ENCODE measurements at regions not wholly inside any gene's neighbourhood (a gene's known extent, or its start where the extent isn't known, plus 50 kb on each side); places are given as distances from the start of the nearest gene placed in this dataset.
A peak's percentile ranks its signal among the peaks of the same experiment; 100 is the strongest.

GRCh38 chr1:58911841-58912499 lies 128.1 kb upstream of the JUN start:
- DNase-seq (ENCODE audit: low spot score), result no peak

GRCh38 chr1:58914925-58915324 lies 131.1 kb upstream of the JUN start:
- no peak for DNase-seq (ENCODE audit: low spot score)

DNA sequence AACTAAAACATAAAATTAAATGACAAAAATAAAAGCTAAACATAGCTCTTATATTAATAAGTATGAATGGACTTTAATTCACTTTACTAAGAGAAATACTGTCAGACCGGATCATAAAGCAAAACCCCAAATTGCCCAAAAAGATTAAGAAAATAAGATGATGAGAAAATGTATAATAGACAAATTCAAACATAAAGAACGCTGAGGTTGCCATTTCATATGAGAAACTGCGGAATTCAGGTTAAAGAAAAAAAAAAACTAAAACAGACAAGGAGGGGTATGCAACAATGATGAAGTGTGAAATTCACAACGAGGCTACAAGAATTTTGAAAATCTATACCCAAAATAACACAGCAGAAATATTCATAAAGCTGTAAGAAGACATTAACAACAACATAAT lies 133.6 kb upstream of the JUN start:
- no peak for DNase-seq (ENCODE audit: low spot score)

DNA sequence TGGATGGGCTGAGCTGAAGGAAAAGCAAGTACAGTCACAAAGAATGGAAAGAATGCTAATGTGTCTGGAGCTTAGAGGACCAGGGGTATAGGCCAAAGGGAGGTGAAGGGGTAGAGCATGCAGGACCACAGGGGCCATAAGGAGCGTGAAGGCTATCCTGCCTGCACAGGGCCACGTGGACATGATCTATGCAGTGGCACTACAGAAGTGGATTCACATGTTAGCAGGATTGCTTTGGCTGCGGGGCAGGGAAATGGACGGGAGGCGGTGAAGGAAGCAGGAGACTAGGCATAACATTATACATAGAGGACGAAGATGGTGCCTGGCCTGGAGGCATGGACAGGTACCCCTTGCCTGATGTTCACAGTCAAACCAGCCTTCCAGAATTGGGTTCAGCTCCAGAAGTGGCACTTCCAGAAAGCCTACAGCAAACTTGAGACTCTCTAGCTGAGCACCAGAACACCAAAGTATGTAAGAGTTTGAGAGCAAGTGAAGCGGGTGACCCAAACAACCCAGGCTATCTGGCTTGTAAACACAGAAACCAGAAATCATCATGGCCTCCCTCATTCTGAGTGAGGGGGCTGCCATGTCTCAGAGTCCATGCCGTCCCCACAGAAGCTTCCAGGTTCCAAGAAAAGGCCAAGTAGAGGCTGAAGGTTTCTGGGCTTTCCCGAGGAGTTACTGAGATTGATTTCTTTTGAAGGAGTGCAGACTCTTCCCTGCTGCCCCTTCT lies 135.5 kb upstream of the JUN start:
- no peak for DNase-seq (ENCODE audit: low spot score)

DNA sequence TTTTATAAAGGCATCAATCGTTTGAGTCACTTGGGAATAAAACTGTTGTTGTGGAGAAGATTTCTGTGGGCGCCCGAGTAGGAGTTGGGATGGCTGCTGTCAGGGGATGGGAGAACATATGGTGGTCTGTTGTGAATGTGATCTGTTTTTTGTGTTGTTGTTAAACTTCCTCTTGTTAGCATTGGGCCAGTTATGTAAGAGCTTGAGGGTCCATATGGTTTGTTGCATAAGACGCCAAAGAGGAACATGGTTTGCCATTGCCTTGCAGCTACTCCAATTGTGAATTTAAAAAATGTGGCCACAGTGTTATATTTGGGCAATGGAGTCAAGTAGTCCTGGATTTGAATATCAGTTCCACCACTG lies 136.1 kb upstream of the JUN start:
- DNase-seq (ENCODE audit: low spot score), result no peak

GRCh38 chr1:58921342-58921741 lies 137.5 kb upstream of the JUN start:
- no peak for DNase-seq (ENCODE audit: low spot score)

DNA sequence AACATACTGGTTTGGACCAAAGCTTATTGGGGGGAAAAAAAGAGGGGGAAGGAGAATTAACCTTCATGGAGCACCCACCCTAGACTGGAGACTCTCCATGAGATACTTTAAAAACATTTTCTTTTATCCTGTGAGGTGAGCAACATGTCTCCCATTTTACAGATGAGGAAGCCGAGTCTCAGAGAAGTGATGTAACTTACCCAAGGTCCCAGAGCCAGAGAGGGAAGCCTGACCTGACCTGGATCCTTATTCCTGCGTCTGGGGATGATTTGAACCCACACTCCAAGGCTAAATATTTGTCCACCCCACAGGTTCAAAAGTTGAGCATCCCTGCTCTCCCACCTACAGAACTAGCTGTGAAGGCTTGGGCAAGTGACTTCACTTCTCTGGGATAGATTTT lies 137.9 kb upstream of the JUN start:
- DNase-seq (ENCODE audit: low spot score), result no peak

- DNase-seq (ENCODE audit: low spot score), result peak; percentile 38
Observed at GRCh38 chr1:58922302-58923089, 138.6 kb upstream of the JUN start.

DNA sequence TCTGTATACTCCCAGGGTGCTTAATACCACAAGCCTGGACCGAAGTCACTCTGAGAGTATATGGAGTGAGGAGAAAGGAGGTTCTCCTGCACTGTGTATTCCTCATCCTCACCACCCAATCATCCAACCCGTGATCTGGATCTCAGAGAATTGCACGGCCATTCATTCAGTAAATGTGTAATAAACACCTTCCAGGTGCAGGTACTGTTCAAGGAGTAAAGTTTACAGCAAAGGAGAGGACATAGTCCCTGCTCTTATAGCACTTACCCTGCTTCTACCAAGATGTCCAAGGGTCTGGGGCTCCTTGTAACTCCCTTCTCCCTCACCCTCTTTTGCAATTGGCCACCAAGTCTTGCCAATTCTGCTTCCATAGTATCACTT lies 139.2 kb upstream of the JUN start:
- DNase-seq (ENCODE audit: low spot score), result no peak

DNA sequence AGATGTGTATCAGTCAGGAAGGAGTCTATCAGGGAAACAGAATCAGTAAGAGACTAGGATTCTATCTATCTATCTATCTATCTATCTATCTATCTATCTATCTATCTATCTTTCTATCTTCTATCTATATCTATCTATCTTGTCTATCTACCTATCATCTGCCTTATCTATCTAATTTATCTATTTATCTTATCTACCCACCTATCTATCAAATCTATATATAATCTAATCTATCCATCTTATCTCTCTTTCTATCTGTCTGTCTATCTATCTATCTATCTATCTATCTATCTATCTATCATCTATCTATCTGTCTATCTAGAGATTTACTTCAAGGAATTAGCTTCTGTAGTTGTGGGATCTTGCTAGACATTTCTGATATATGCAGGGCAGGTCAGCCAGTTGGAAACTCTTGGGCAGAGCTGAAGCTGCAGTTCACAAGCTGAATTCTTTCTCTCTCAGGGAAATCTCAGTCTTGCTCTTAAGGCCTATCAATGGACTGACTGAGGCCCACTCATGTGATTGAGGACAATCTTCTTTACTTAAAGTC lies 140.2 kb upstream of the JUN start:
- no peak for DNase-seq (ENCODE audit: low spot score)

GRCh38 chr1:58924821-58925220 lies 141.0 kb upstream of the JUN start:
- DNase-seq (ENCODE audit: low spot score), result no peak

DNA sequence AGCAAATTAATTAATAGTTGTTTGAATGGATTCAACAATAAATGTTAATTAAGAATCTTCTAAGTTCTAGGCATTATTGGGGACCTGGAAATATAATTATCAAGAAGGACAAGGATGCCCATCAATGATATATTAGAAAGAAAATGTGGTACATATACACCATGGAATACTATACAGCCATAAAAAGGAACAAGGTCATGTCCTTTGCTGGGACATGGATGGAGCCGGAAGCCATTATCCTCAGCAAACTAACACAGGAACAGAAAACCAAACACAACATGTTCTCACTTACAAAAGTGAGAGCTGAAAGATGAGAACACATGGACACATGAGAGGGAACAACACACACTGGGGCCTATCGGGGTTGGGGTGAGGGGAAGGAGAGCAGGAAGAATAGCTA lies 141.4 kb upstream of the JUN start:
- DNase-seq (ENCODE audit: low spot score), result no peak

DNA sequence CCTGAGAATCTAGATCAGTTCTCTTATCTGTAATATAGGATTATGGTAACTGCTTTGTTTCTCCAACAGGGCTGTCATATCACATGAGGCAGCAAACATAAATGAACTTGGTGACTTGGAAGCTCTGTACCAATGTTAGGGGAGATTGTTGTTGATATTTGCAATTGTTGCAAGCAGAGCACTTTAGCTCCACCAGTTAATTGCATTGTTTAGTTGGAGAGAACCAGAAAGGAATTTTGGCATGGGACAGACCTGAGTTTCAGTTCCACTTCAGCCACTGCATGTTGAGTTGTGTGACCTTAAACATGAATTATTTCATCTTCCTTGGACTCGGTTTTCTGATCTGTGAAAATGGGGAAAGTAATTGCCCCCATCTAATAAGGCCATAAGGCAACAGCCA lies 142.3 kb upstream of the JUN start:
- no peak for DNase-seq (ENCODE audit: low spot score)

DNA sequence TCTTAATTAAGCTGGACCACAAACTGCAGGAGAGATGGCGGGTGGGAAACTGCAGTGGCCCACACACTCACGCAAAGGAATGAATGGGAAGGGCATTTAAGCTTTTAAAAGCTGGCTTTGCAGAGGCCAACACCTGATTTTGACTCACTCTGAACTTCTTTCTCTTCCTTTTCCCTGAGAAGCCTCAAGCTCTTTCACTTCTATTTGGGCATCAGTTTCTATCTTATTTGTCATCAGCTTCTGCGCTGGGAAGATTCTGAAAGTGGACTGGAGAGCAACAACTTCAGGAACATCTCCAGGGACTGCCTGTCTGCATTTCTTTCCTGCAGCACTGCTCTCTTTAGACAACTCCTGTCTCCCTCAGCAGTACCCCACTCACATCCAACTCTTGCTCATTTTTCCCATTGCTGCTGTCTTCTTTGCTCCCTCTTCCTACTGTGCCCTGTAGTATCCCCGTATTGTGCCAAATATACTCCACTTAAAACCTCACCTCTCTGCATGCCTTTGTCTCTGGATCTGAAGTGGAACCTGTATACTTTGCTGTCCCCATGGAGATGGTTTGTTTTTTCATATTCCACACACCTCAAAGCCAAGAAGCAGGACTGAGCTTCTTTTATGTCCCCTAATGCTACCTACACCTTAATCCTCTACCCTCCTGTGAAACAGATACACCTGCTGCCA lies 143.3 kb upstream of the JUN start:
- no peak for DNase-seq (ENCODE audit: low spot score)

DNA sequence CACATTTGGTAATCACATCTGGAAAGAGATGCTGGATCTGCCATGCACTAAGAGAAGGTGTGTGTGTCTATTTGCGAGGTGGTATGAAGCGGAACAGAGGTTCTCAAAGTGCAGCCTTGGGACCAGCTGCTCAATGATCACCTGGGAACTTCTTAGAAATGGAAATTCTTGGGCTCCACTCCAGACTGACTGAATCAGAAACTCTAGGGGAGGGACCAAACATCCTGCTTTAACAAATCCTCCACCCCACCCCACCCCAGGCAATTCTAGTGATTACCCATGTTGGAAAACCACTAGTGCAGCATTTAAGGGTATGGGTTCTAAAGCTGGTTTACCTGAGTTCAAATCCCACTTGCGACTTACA lies 143.9 kb upstream of the JUN start:
- DNase-seq (ENCODE audit: low spot score), result no peak

- DNase-seq (ENCODE audit: low spot score), result no peak
Observed at GRCh38 chr1:58928514-58928913, 144.7 kb upstream of the JUN start.

DNA sequence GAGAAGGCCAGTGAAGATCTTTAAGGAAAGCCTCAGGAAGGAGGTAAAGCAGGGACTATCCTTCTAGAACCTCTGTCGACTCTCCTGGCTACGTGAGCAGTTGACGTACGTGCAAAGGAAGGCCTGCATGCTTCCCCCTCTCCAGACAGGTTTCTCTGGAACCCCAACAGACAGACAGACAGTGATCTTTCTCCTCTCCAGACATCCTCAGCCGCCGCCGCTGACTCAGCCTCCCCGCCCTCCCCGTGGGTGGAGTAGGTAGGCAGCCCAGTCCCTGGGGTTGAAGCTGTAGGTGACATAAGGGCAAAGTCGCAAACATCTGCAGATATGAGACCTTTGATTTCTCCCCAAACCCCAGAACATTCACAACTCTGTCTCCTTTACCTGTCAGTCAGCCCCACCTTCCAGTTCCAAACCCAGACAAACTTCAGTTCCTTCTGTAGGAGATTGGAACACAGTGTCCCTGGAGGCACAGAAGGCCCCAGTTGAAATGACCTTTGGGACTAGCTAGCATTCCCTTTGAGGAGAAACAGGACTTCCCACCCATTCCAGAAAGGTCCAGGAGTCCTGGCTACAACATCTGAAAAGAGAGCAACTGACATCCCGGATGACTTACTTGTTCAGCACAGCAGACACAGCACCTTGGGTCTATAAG lies 146.0 kb upstream of the JUN start:
- peak; percentile 59 for DNase-seq (ENCODE audit: low spot score)

GRCh38 chr1:58931024-58931423 lies 147.2 kb upstream of the JUN start:
- DNase-seq (ENCODE audit: low spot score), result no peak

DNA sequence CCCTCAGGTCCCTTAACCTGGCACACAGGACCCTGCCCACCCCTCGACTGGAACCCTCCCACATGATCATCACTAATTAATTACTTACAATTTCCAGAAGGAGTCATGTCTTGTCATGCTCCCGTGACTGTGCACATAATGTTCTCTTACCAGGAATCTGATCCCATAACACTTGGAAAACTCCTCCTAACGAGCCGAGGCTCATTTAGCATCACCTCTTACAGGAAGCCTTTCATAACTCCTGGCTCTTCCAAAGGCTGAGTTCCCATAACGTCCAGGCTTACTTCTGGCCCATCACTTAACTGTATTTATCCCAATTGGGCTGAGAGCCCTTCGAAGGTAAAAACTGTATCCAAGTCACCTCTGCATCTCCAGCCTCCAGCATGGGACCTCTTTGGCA lies 147.9 kb upstream of the JUN start:
- DNase-seq (ENCODE audit: low spot score), result no peak

DNA sequence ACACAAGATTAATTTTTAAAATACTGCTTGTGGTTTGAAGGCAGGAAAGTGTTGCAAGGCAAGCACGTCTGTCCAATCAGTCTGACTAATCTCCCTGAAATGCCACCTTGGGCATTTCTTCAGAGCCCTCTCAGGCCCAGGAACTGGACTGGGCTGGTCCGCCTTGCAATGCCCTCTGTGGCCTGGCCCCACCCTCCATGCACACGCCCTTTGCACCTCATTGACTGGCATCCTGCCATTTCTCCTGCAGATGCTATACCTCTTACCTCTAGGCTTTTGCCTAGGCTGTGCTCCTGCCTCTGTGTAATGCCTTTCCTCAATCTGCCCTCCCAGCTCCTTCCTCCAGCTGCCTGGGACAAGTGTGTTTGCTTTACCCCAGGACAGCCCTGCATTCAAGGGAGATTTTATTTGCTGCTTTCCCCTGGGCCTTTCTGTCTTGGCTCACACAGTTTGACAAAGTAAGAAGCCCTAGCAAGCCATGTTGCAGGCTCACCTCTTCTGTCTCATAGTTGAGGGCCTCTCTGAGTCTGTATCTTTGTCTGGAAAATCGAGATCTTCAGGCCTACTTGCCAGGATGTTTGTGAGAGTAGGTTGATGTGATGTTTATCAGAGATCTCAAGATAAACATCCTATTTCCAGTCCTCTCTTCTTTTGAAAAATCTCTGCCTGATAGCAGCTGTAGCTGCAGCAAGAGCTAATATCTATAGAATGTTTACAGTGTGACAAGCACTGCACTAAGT lies 149.2 kb upstream of the JUN start:
- DNase-seq (ENCODE audit: low spot score), result peak; percentile 4

DNA sequence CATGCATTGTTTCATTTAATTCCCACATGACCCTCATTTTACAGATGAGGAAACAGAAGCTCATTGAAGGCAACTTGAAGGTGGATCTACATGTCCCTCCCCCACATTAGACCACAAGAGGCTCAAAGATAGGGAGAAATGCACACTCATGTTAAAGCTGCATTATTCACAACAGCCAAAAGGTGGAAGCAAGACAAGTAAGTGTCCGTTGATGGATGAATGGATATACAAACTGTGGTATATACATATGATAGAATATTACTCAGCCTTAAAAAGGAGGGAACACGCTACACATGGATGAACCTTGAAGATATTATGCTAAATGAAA lies 149.7 kb upstream of the JUN start:
- DNase-seq (ENCODE audit: low spot score), result no peak

Data from CD4-positive, alpha-beta T cell treated with Interleukin-15 for 4 hours (primary cell).